ENCODE measurements at regions not wholly inside any gene's neighbourhood (a gene's known extent, or its start where the extent isn't known, plus 50 kb on each side); places are given as distances from the start of the nearest gene placed in this dataset.

DNA sequence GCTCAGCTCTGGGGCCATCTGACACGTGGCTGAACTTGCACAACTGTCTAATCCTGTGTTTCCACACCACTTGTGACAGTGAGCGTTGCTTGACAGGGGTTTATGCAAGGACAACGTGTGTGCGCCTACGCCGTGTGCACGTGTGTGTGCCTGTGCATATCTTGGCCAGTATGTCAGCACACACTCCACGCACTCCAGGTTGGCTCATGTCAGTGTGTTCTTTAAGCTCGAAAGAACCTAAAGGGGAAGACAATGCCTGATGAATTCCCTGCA lies 85.6 kb upstream of the SALL3 start:
- Mint-ChIP-seq H3K9me3 (peaks cover 15% of the 10 kb centered on the region), H3K27me3 (ENCODE audit: low read depth) (no peaks in the 10 kb centered on the region), H3K27ac (ENCODE audit: unreplicated experiment) (no peak overlapping the region), H3K4me1 (no peaks in the 10 kb centered on the region), H3K4me3 (no peak overlapping the region), H3K36me3 (ENCODE audit: low read depth) (peaks cover 14% of the 10 kb centered on the region)
- no peak for TF ChIP-seq CTCF (conservative IDR thresholded peaks at IDR 0.05)
- DNase-seq (ENCODE audit: low read depth, low spot score): no peak

DNA sequence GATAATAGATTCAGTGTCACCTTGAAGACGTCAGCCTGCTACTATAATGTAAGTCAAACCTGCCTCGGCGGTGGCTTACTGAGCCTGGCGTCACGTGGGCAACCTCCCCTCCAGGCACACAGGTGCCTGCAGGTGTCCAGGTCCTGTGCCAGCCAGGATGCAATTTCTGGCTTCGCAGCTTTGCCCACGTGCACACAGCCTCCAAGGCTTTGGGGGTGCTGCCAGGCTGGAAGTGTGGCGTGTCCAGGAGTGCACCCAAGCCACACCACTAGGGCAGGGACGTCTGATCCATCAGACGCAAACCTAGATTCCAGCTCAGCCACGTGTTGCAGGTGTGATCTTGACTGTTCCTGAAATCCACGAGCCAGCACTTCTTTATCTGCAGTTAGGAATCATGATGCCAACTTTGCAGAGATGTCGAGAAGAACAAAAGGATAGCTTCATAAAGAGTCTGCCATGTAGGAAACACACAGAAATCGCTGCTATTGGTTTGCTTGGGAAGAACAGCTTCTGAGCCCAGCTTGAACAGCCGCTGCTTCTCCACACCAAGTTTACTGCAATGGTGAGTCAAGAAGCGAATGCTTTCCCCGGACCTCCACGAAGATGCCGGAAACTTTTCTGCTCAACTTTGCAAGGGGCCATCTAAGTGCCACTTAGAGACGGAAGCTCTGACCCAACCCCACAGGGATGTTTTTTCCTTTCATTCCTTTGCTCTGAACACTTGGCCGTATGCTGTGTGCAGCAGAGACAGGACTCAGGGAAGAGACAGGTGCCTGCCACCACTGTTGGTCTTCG lies 84.2 kb upstream of the SALL3 start:
- Mint-ChIP-seq H3K36me3 (ENCODE audit: low read depth) (peaks cover 8% of the 10 kb centered on the region), H3K9me3 (peaks cover 11% of the 10 kb centered on the region), H3K4me1 (no peaks in the 10 kb centered on the region), H3K27ac (ENCODE audit: unreplicated experiment) (no peak overlapping the region), H3K4me3 (no peak overlapping the region), H3K27me3 (ENCODE audit: low read depth) (no peaks in the 10 kb centered on the region)
- no peak for TF ChIP-seq CTCF (conservative IDR thresholded peaks at IDR 0.05)
- DNase-seq (ENCODE audit: low read depth, low spot score): no peak

DNA sequence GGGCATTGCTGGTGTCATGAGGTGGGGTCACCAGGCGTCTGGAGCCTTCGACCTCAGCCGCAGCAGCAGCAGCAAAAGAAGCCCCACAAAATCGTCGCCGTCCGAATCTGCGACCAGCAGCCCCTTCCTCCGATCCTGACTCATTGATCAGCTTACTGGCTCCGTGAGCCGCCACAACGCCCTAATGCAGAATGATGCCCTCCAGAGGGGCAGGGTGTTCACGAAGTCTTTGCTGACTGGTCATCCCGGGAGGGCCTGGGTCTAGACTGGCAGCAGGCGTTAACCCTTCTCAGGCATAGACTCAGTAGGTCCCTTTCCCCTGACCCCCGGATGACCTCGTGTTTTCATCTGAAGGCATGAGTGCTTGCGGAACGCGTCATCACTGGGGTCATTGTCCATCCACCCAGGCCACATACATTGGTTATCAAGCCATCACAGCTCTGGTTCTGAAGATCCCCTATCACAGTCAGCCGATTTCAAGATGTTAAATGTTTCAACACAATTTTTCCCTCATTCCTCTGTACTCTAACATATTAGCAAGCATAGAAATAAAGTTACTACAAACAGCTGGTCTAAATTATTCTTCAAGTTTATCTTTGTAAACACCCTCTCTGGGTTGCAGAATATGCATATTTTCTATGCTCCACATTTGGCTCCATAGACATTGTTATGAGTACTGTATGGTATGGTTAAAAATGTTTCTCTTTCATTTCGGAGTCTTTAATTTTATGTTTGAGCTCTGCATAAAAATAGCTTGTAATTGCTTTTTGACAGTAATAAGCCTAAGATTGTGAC lies 83.3 kb upstream of the SALL3 start:
- no peak for TF ChIP-seq CTCF (conservative IDR thresholded peaks at IDR 0.05)
- Mint-ChIP-seq H3K27me3 (ENCODE audit: low read depth) (no peaks in the 10 kb centered on the region), H3K9me3 (peaks cover 7% of the 10 kb centered on the region), H3K4me1 (no peaks in the 10 kb centered on the region), H3K27ac (ENCODE audit: unreplicated experiment) (no peak overlapping the region), H3K36me3 (ENCODE audit: low read depth) (peaks cover 7% of the 10 kb centered on the region), H3K4me3 (no peak overlapping the region)
- no peak for DNase-seq (ENCODE audit: low read depth, low spot score)

DNA sequence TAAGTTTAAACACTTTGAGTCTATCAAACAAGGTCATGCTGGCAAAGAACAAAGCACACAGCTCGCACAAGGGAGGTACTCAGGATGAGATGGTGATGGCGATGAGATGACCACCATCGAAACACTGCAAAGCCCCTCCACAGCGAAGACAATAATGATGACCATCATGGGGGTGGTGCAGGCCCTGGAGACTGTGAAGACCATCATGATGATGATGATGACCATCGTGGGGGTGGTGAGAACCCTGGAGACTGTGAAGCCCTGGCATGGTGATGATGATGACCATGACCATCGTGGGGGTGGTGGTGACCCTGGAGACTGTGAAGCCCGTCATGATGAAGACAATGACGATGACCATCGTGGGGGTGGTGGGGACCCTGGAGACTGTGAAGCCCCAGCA lies 81.6 kb upstream of the SALL3 start:
- H3K4me1 Mint-ChIP-seq: no peaks in the 10 kb centered on the region
- H3K9me3 Mint-ChIP-seq: peaks cover 4% of the 10 kb centered on the region
- H3K27me3 Mint-ChIP-seq (ENCODE audit: low read depth): no peaks in the 10 kb centered on the region
- no peak overlapping the region for H3K4me3 Mint-ChIP-seq
- no peak for DNase-seq (ENCODE audit: low read depth, low spot score)
- H3K36me3 Mint-ChIP-seq (ENCODE audit: low read depth): peaks cover 3% of the 10 kb centered on the region
- TF ChIP-seq CTCF (conservative IDR thresholded peaks at IDR 0.05): no peak
- no peak overlapping the region for H3K27ac Mint-ChIP-seq (ENCODE audit: unreplicated experiment)

- no peak for DNase-seq (ENCODE audit: low read depth, low spot score)
- H3K4me1 Mint-ChIP-seq: no peaks in the 10 kb centered on the region
- no peak for TF ChIP-seq CTCF (conservative IDR thresholded peaks at IDR 0.05)
- peaks cover 4% of the 10 kb centered on the region for H3K9me3 Mint-ChIP-seq
- H3K27ac Mint-ChIP-seq (ENCODE audit: unreplicated experiment): no peak overlapping the region
- H3K27me3 Mint-ChIP-seq (ENCODE audit: low read depth): no peaks in the 10 kb centered on the region
- H3K36me3 Mint-ChIP-seq (ENCODE audit: low read depth): peaks cover 3% of the 10 kb centered on the region
- no peak overlapping the region for H3K4me3 Mint-ChIP-seq
Measured at GRCh38 chr18:78898635-78899034, 81.0 kb upstream of the SALL3 start.

All from neural crest cell (in vitro differentiated cells).